Testis (tissue), 2 donors: ENCODE measurements at regions not wholly inside any gene's neighbourhood (a gene's known extent, or its start where the extent isn't known, plus 50 kb on each side); places are given as distances from the start of the nearest gene placed in this dataset.

Experiments used
- POLR2A ChIP-seq: fragments of 450-650 bp; IDR thresholded peaks from one replicate; pipeline ENCODE4 v1.6.1; 2017; ENCODE audit warnings: antibody characterized with exemption, mild to moderate bottlenecking, moderate library complexity
- TF ChIP-seq, protein P1 (sequence below), 3 experiments: fragments of 450-650 bp in 2 of 3; fragments of 200-600 bp in 1 of 3; sonication (generic) in 1 of 3; IDR thresholded peaks; one replicate each; pipeline ENCODE4 v1.5.1; 2016 to 2019; ENCODE audit warnings: antibody characterized with exemption in 3 of 3, mild to moderate bottlenecking in 2 of 3, moderate library complexity in 1 of 3

DNA sequence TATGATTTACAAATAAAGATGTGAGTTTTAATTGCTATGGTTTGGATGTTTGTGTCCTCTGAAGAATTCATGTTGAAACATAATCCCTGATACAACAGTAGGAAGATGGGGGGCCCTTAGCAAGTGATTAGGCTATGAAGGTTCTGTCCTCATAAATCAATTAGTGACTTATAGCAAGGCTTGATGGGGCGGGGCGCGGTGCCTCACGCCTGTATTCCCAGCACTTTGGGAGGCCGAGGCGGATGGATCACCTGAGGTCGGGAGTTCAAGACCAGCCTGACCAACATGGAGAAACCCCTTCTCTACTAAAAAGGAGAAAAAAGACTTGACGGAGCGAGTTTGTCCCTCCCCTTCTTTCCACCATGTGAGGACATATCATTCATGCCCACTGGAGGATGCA, 2486.5 kb upstream of the PCDH20 start:
- no peak for TF ChIP-seq POLR2A
- TF ChIP-seq, protein P1, sequence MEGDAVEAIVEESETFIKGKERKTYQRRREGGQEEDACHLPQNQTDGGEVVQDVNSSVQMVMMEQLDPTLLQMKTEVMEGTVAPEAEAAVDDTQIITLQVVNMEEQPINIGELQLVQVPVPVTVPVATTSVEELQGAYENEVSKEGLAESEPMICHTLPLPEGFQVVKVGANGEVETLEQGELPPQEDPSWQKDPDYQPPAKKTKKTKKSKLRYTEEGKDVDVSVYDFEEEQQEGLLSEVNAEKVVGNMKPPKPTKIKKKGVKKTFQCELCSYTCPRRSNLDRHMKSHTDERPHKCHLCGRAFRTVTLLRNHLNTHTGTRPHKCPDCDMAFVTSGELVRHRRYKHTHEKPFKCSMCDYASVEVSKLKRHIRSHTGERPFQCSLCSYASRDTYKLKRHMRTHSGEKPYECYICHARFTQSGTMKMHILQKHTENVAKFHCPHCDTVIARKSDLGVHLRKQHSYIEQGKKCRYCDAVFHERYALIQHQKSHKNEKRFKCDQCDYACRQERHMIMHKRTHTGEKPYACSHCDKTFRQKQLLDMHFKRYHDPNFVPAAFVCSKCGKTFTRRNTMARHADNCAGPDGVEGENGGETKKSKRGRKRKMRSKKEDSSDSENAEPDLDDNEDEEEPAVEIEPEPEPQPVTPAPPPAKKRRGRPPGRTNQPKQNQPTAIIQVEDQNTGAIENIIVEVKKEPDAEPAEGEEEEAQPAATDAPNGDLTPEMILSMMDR (IDR thresholded peaks at IDR 0.05) = no peak
